H1 (cell line): ENCODE measurements at regions not wholly inside any gene's neighbourhood (a gene's known extent, or its start where the extent isn't known, plus 50 kb on each side); places are given as distances from the start of the nearest gene placed in this dataset.

ENCODE experiments used
- CTCF ChIA-PET: fragments of 300-600 bp; sonication (Branson Sonifier 250); formaldehyde crosslinking; loops from one replicate; lab custom pipeline; 2021; ENCODE audit not compliant: partially characterized antibody; lab: Charles Lee
- POLR2A ChIA-PET: fragments of 300-600 bp; sonication (Branson Sonifier 250); formaldehyde crosslinking; loops from one replicate; lab custom pipeline; 2021; ENCODE audit warnings: inconsistent platforms; ENCODE audit not compliant: partially characterized antibody; lab: Charles Lee
- DNase-seq, 2 experiments: peaks; one replicate each; pipeline versions ENCODE4 v3.0.0 to v3.0.0-alpha.2; 2010 to 2022; ENCODE audit warnings: low spot score in 2 of 2, low read depth in 1 of 2, mixed read lengths in 1 of 2
- FAIRE-seq: peaks from 2 replicates; lab custom pipeline; 2011; peaks lifted over from hg19 to GRCh38; lab: Jason Lieb, UNC
- H2AFZ ChIP-seq: 2 replicates; pipeline ENCODE4 v1.8.1; 2012; ENCODE audit warnings: low read length, inconsistent platforms
- H2AK5ac ChIP-seq: 2 replicates; pipeline ENCODE4 v1.6.1; 2013; ENCODE audit warnings: low read depth, low read length
- H2BK120ac ChIP-seq: replicated peaks from 2 replicates; pipeline ENCODE3; 2013; ENCODE audit warnings: low read depth, low read length, inconsistent platforms
- H2BK12ac ChIP-seq: 2 replicates; pipeline ENCODE4 v1.6.1; 2013; ENCODE audit warnings: low read depth, low read length
- H2BK15ac ChIP-seq: 2 replicates; pipeline ENCODE4 v1.6.1; 2013; ENCODE audit warnings: low read length
- H2BK20ac ChIP-seq: 2 replicates; pipeline ENCODE4 v1.6.1; 2013; ENCODE audit warnings: low read length
- H2BK5ac ChIP-seq: 2 replicates; pipeline ENCODE4 v1.6.1; 2013; ENCODE audit warnings: low read depth, low read length
- H3K14ac ChIP-seq: 2 replicates; pipeline ENCODE4 v1.6.1; 2013; ENCODE audit warnings: inconsistent platforms; ENCODE audit not compliant: insufficient read length
- H3K18ac ChIP-seq: 2 replicates; pipeline ENCODE4 v1.6.1; 2013; ENCODE audit warnings: low read length; ENCODE audit errors: extremely low read depth
- H3K23ac ChIP-seq: 2 replicates; pipeline ENCODE4 v1.6.1; 2013; ENCODE audit warnings: inconsistent platforms; ENCODE audit not compliant: insufficient read length
- H3K23me2 ChIP-seq: 2 replicates; pipeline ENCODE4 v1.6.1; 2013; ENCODE audit warnings: low read depth, low read length
- H3K27ac ChIP-seq: 2 replicates; pipeline ENCODE4 v1.6.1; 2011; ENCODE audit warnings: low read depth, low read length, inconsistent platforms
- H3K27me3 ChIP-seq, 4 experiments: replicated peaks in 1 of 4; 1 replicate in 1 of 4; 2 replicates in 3 of 4; pipeline versions ENCODE4 v1.6.1 to v1.8.1; 2011 to 2013; ENCODE audit warnings: low read length in 3 of 4, mild to moderate bottlenecking in 3 of 4, inconsistent platforms in 2 of 4, mixed read lengths in 2 of 4, moderate library complexity in 1 of 4; ENCODE audit not compliant: control insufficient read depth in 3 of 4, insufficient read depth in 3 of 4; ENCODE audit errors: extremely low read depth in 1 of 4
- H3K36me3 ChIP-seq, 4 experiments: 2 replicates each; pipeline versions ENCODE4 v1.6.1 to v1.8.1; 2011 to 2013; ENCODE audit warnings: mild to moderate bottlenecking in 4 of 4, low read length in 3 of 4, moderate library complexity in 2 of 4, control low read depth in 1 of 4, inconsistent platforms in 1 of 4; ENCODE audit not compliant: insufficient read depth in 4 of 4, control insufficient read depth in 2 of 4
- H3K4ac ChIP-seq: replicated peaks from 2 replicates; pipeline ENCODE3; 2013; ENCODE audit warnings: low read length, low read depth, mixed read lengths, inconsistent platforms; ENCODE audit not compliant: insufficient read length
- H3K4me1 ChIP-seq, 4 experiments: replicated peaks in 1 of 4; 1 replicate in 1 of 4; 2 replicates in 3 of 4; pipeline versions ENCODE4 v1.6.1 to v1.8.1; 2011 to 2013; ENCODE audit warnings: low read length in 3 of 4, inconsistent platforms in 2 of 4, mixed read lengths in 1 of 4; ENCODE audit not compliant: insufficient read depth in 4 of 4, control insufficient read depth in 3 of 4
- H3K4me2 ChIP-seq, 2 experiments: 2 replicates each; pipeline versions ENCODE4 v1.6.1 to v1.8.1; 2011 to 2013; ENCODE audit warnings: low read depth in 2 of 2, low read length in 2 of 2, control low read depth in 1 of 2, inconsistent platforms in 1 of 2, mild to moderate bottlenecking in 1 of 2; ENCODE audit not compliant: insufficient read depth in 1 of 2
- H3K4me3 ChIP-seq, 4 experiments: fragments of 200-600, 300-600 bp in 1 of 4; sonication (generic), shearing (Covaris generic), sonication (Bioruptor Twin) in 1 of 4; 2 replicates each; pipeline versions ENCODE4 v1.5.1 to v1.8.1; 2011 to 2016; ENCODE audit warnings: low read length in 4 of 4, low read depth in 3 of 4, control low read depth in 2 of 4, inconsistent platforms in 2 of 4, mild to moderate bottlenecking in 2 of 4, mixed read lengths in 1 of 4, moderate library complexity in 1 of 4; ENCODE audit not compliant: insufficient read depth in 2 of 4; ENCODE audit errors: extremely low read depth in 1 of 4
- H3K56ac ChIP-seq: replicated peaks from 2 replicates; pipeline ENCODE3; 2013; ENCODE audit warnings: low read depth, mild to moderate bottlenecking, mixed read lengths, low read length, inconsistent platforms; ENCODE audit not compliant: insufficient read length
- H3K79me1 ChIP-seq: 2 replicates; pipeline ENCODE4 v1.6.1; 2013; ENCODE audit warnings: low read depth, low read length, control low read depth
- H3K79me2 ChIP-seq, 2 experiments: 2 replicates each; pipeline versions ENCODE4 v1.6.1 to v1.8.1; 2012 to 2013; ENCODE audit warnings: low read length in 2 of 2, mild to moderate bottlenecking in 2 of 2, inconsistent platforms in 1 of 2; ENCODE audit not compliant: insufficient read depth in 2 of 2, control insufficient read depth in 1 of 2
- H3K9ac ChIP-seq, 4 experiments: replicated peaks in 1 of 4; 1 replicate in 1 of 4; 2 replicates in 3 of 4; pipeline versions ENCODE4 v1.6.1 to v1.8.1; 2011 to 2013; ENCODE audit warnings: low read depth in 3 of 4, low read length in 3 of 4, control low read depth in 2 of 4, mild to moderate bottlenecking in 2 of 4, moderate library complexity in 2 of 4, inconsistent platforms in 1 of 4; ENCODE audit errors: extremely low read depth in 1 of 4
- H3K9me3 ChIP-seq, 2 experiments: 2 replicates each; pipeline versions ENCODE4 v1.6.1 to v1.8.1; 2012 to 2013; ENCODE audit warnings: mild to moderate bottlenecking in 2 of 2, moderate library complexity in 2 of 2, control low read depth in 1 of 2, inconsistent platforms in 1 of 2, low read depth in 1 of 2, low read length in 1 of 2, mixed read lengths in 1 of 2; ENCODE audit not compliant: insufficient read depth in 2 of 2
- H4K20me1 ChIP-seq, 2 experiments: replicated peaks in 1 of 2; 2 replicates each; pipeline versions ENCODE3 to v1.8.1; 2011 to 2013; ENCODE audit warnings: inconsistent platforms in 2 of 2, low read length in 2 of 2, mild to moderate bottlenecking in 1 of 2; ENCODE audit not compliant: insufficient read depth in 2 of 2, control insufficient read depth in 1 of 2
- H4K5ac ChIP-seq: 2 replicates; pipeline ENCODE4 v1.6.1; 2013; ENCODE audit warnings: low read length, low read depth, mixed read lengths, inconsistent platforms; ENCODE audit not compliant: insufficient read length
- H4K8ac ChIP-seq: 2 replicates; pipeline ENCODE4 v1.8.0; 2013; ENCODE audit warnings: mild to moderate bottlenecking, moderate library complexity, low read length, inconsistent platforms; ENCODE audit not compliant: insufficient read depth; ENCODE audit errors: extremely low read depth
- H4K91ac ChIP-seq: replicated peaks from 2 replicates; pipeline ENCODE3; 2013; ENCODE audit warnings: low read length, mixed read lengths, inconsistent platforms; ENCODE audit not compliant: insufficient read length
- CTBP2 ChIP-seq: IDR thresholded peaks from 2 replicates; pipeline ENCODE4 v1.7.0; 2011; ENCODE audit warnings: borderline replicate concordance, mild to moderate bottlenecking, moderate library complexity, mixed read lengths, low read length; ENCODE audit not compliant: insufficient read depth, insufficient read length
- E2F6 ChIP-seq: IDR thresholded peaks from 2 replicates; pipeline ENCODE4 v1.6.1; 2012; ENCODE audit warnings: inconsistent platforms
- TBP ChIP-seq: IDR thresholded peaks from 2 replicates; pipeline ENCODE4 v1.6.1; 2011; ENCODE audit warnings: low read depth, low read length, improper control_type of control experiment
- USF2 ChIP-seq: IDR thresholded peaks from 2 replicates; pipeline ENCODE4 v1.6.1; 2011; ENCODE audit warnings: low read length, improper control_type of control experiment
- WGBS, 2 experiments: shearing (Covaris generic) in 1 of 2; methylation state at CpG; one replicate each; pipeline versions ENCODE4 v1.1.6 to v1.1.7; 2013 to 2015; ENCODE audit warnings: low lambda C conversion rate in 2 of 2, mixed read lengths in 2 of 2, inconsistent platforms in 1 of 2, low coverage in 1 of 2, missing lambda C conversion rate in 1 of 2; ENCODE audit not compliant: insufficient replicate concordance in 2 of 2, insufficient coverage in 1 of 2, insufficient read length in 1 of 2; ENCODE audit errors: extremely low coverage in 1 of 2, missing lambda C conversion rate in 1 of 2; 5-methylcytosine and 5-hydroxymethylcytosine counted together

- Histone ChIP-seq H4K8ac (no peak overlapping the region), H3K4ac (no peak overlapping the region), H2BK12ac (no peak overlapping the region), H4K20me1 (no peaks in the 10 kb centered on the region), H3K4me1 (peaks cover 0 to 3% (median 0%) of the 10 kb centered on the region in 4 experiments; a peak in 1 of 7 replicates), H4K91ac (no peak overlapping the region), H3K27me3 (no peaks in the 10 kb centered on the region), H3K23me2 (no peaks in the 10 kb centered on the region), H2BK120ac (no peak overlapping the region), H3K56ac (no peak overlapping the region), H3K18ac (no peak overlapping the region), H3K27ac (no peak overlapping the region), H3K14ac (no peak overlapping the region), H2AFZ (no peak overlapping the region), H3K4me2 (no peak overlapping the region), H4K5ac (no peak overlapping the region), H3K4me3 (no peak overlapping the region), H2AK5ac (no peak overlapping the region), H3K79me2 (no peaks in the 10 kb centered on the region), H3K36me3 (no peaks in the 10 kb centered on the region), H3K23ac (no peak overlapping the region), H3K9ac (no peak overlapping the region), H3K79me1 (no peaks in the 10 kb centered on the region), H2BK15ac (no peak overlapping the region), H3K9me3 (no peaks in the 10 kb centered on the region), H2BK5ac (no peak overlapping the region), H2BK20ac (no peak overlapping the region)
- FAIRE-seq, result no peak
- 85% methylated on average over 2 of the region's 2 CpGs; no CpG with 5 or more reads in 1 of the 2 experiments for WGBS, 2 experiments
- no peak for DNase-seq
- POLR2A ChIA-PET, result no interaction called here
- CTCF ChIA-PET, result no interaction called here
- TF ChIP-seq CTBP2, result no peak
- TF ChIP-seq TBP, result no peak
- no peak for TF ChIP-seq E2F6
- no peak for TF ChIP-seq USF2
Observed at GRCh38 chr4:19941434-19941833, 310.3 kb upstream of the SLIT2 start.
